ENCODE measurements at regions not wholly inside any gene's neighbourhood (a gene's known extent, or its start where the extent isn't known, plus 50 kb on each side); places are given as distances from the start of the nearest gene placed in this dataset.

- no peak overlapping the region for H3K4me3 ChIP-seq (ENCODE audit: low read length, poor library complexity, severe bottlenecking)
- H3K27me3 ChIP-seq (ENCODE audit: insufficient read depth, low read length, poor library complexity, severe bottlenecking) = no peaks in the 10 kb centered on the region
- no peaks in the 10 kb centered on the region for H3F3A ChIP-seq (ENCODE audit: low read depth)
- no peaks in the 10 kb centered on the region for H3K79me2 ChIP-seq (ENCODE audit: insufficient read depth, low read length)
- no peaks in the 10 kb centered on the region for H3K36me3 ChIP-seq (ENCODE audit: insufficient read depth, low read length)
- TF ChIP-seq CTCF (conservative IDR thresholded peaks at IDR 0.05; ENCODE audit: low read length) (no peak), EZH2phosphoT487 (IDR thresholded peaks at IDR 0.05; ENCODE audit: borderline replicate concordance) (no peak)
- no peaks in the 10 kb centered on the region for H3K4me1 ChIP-seq (ENCODE audit: insufficient read depth, low read length, poor library complexity, severe bottlenecking)
- no peaks in the 10 kb centered on the region for H3K9me3 ChIP-seq (ENCODE audit: insufficient read depth, low read depth, low read length)
- no peak overlapping the region for H3K4me2 ChIP-seq (ENCODE audit: low read depth, low read length, poor library complexity, severe bottlenecking)
- H3K9me2 ChIP-seq (replicated peaks; ENCODE audit: low read depth, low read length) = no peaks in the 10 kb centered on the region
- no peak overlapping the region for H2AFZ ChIP-seq (ENCODE audit: low read length)
- no peak overlapping the region for H3K9ac ChIP-seq (ENCODE audit: low read depth, low read length, poor library complexity, severe bottlenecking)
- H4K20me1 ChIP-seq (ENCODE audit: insufficient read depth, low read length, poor library complexity, severe bottlenecking) = no peaks in the 10 kb centered on the region
Observed at GRCh38 chr2:224134003-224134734, 95.1 kb upstream of the SERPINE2 start.

GRCh38 chr2:224133387-224133786 lies 94.3 kb upstream of the SERPINE2 start:
- Histone ChIP-seq H3K4me2 (ENCODE audit: low read depth, low read length, poor library complexity, severe bottlenecking) (no peak overlapping the region), H3F3A (ENCODE audit: low read depth) (no peaks in the 10 kb centered on the region), H3K4me3 (ENCODE audit: low read length, poor library complexity, severe bottlenecking) (no peak overlapping the region), H3K9me3 (ENCODE audit: insufficient read depth, low read depth, low read length) (no peaks in the 10 kb centered on the region), H3K79me2 (ENCODE audit: insufficient read depth, low read length) (no peaks in the 10 kb centered on the region), H3K9ac (ENCODE audit: low read depth, low read length, poor library complexity, severe bottlenecking) (no peak overlapping the region), H4K20me1 (ENCODE audit: insufficient read depth, low read length, poor library complexity, severe bottlenecking) (no peaks in the 10 kb centered on the region), H3K27me3 (ENCODE audit: insufficient read depth, low read length, poor library complexity, severe bottlenecking) (no peaks in the 10 kb centered on the region), H3K4me1 (ENCODE audit: insufficient read depth, low read length, poor library complexity, severe bottlenecking) (no peaks in the 10 kb centered on the region), H3K9me2 (replicated peaks; ENCODE audit: low read depth, low read length) (no peaks in the 10 kb centered on the region), H2AFZ (ENCODE audit: low read length) (no peak overlapping the region), H3K36me3 (ENCODE audit: insufficient read depth, low read length) (no peaks in the 10 kb centered on the region)
- TF ChIP-seq EZH2phosphoT487 (IDR thresholded peaks at IDR 0.05; ENCODE audit: borderline replicate concordance) (no peak), CTCF (conservative IDR thresholded peaks at IDR 0.05; ENCODE audit: low read length) (no peak)

GRCh38 chr2:224127871-224128501 lies 88.9 kb upstream of the SERPINE2 start:
- Histone ChIP-seq H3K9ac (ENCODE audit: low read depth, low read length, poor library complexity, severe bottlenecking) (no peak overlapping the region), H3K36me3 (ENCODE audit: insufficient read depth, low read length) (no peaks in the 10 kb centered on the region), H3K4me2 (ENCODE audit: low read depth, low read length, poor library complexity, severe bottlenecking) (no peak overlapping the region), H3K79me2 (ENCODE audit: insufficient read depth, low read length) (no peaks in the 10 kb centered on the region), H2AFZ (ENCODE audit: low read length) (no peak overlapping the region), H3K9me3 (ENCODE audit: insufficient read depth, low read depth, low read length) (no peaks in the 10 kb centered on the region), H3K9me2 (replicated peaks; ENCODE audit: low read depth, low read length) (no peaks in the 10 kb centered on the region), H3K4me3 (ENCODE audit: low read length, poor library complexity, severe bottlenecking) (no peak overlapping the region), H3F3A (ENCODE audit: low read depth) (no peaks in the 10 kb centered on the region), H3K4me1 (ENCODE audit: insufficient read depth, low read length, poor library complexity, severe bottlenecking) (no peaks in the 10 kb centered on the region), H4K20me1 (ENCODE audit: insufficient read depth, low read length, poor library complexity, severe bottlenecking) (no peaks in the 10 kb centered on the region), H3K27me3 (ENCODE audit: insufficient read depth, low read length, poor library complexity, severe bottlenecking) (no peaks in the 10 kb centered on the region)
- no peak for TF ChIP-seq CTCF (conservative IDR thresholded peaks at IDR 0.05; ENCODE audit: low read length)
- no peak for TF ChIP-seq EZH2phosphoT487 (IDR thresholded peaks at IDR 0.05; ENCODE audit: borderline replicate concordance)
